Tibial nerve (tissue), 4 donors: ENCODE measurements at regions not wholly inside any gene's neighbourhood (a gene's known extent, or its start where the extent isn't known, plus 50 kb on each side); places are given as distances from the start of the nearest gene placed in this dataset.

Experiments
- DNase-seq, 2 donors: peaks; one replicate each; pipeline ENCODE4 v3.0.0-alpha.2; 2019; ENCODE audit warnings: low spot score in 2 of 2
- H3K27ac ChIP-seq, 4 donors: fragments of 200-600 bp; sonication (generic) in 3 of 4; one replicate each; pipeline ENCODE4 v1.5.1; 2017 to 2019; ENCODE audit warnings: mild to moderate bottlenecking in 1 of 4
- H3K27me3 ChIP-seq, 2 donors: fragments of 200-600 bp; sonication (generic) in 1 of 2; one replicate each; pipeline versions ENCODE4 v1.5.1 to v1.6.0; 2017 to 2019
- H3K36me3 ChIP-seq, 3 donors: fragments of 200-600 bp; sonication (generic); one replicate each; pipeline ENCODE4 v1.5.1; 2018 to 2019
- H3K4me1 ChIP-seq, 4 donors: fragments of 200-600 bp; sonication (generic) in 3 of 4; one replicate each; pipeline ENCODE4 v1.5.1; 2017 to 2019
- H3K4me3 ChIP-seq, 4 donors: fragments of 200-600 bp; sonication (generic) in 3 of 4; one replicate each; pipeline ENCODE4 v1.5.1; 2017 to 2019; ENCODE audit warnings: mild to moderate bottlenecking in 1 of 4, moderate library complexity in 1 of 4
- H3K9me3 ChIP-seq, 4 donors: fragments of 200-600 bp; sonication (generic) in 3 of 4; one replicate each; pipeline ENCODE4 v1.5.1; 2017 to 2019
- EP300 ChIP-seq, 2 donors: sonication (generic); formaldehyde crosslinking; IDR thresholded peaks; one replicate each; pipeline ENCODE4 v1.6.1; 2017; ENCODE audit warnings: antibody characterized with exemption in 2 of 2, mild to moderate bottlenecking in 1 of 2
- POLR2A ChIP-seq, 2 donors: fragments of 450-650 bp; IDR thresholded peaks; one replicate each; pipeline ENCODE4 v1.6.1; 2017; ENCODE audit warnings: antibody characterized with exemption in 2 of 2, mild to moderate bottlenecking in 2 of 2, moderate library complexity in 2 of 2
- WGBS, 2 donors: methylation state at CpG; one replicate each; pipeline ENCODE4 v1.1.5; 2018; 5-methylcytosine and 5-hydroxymethylcytosine counted together
- TF ChIP-seq, protein P1 (sequence below), 5 experiments: fragments of 200-600 bp in 3 of 5; fragments of 450-650 bp in 2 of 5; sonication (generic) in 3 of 5; IDR thresholded peaks; one replicate each; pipeline ENCODE4 v1.5.1; 2016 to 2019; ENCODE audit warnings: antibody characterized with exemption in 5 of 5, mild to moderate bottlenecking in 3 of 5, moderate library complexity in 2 of 5

GRCh38 chr6:153767127-153767526 is 271.9 kb upstream of the OPRM1 start:
- Histone ChIP-seq H3K36me3 (no peaks in the 10 kb centered on the region), H3K4me3 (no peak overlapping the region), H3K4me1 (no peaks in the 10 kb centered on the region), H3K9me3 (no peaks in the 10 kb centered on the region), H3K27ac (no peak overlapping the region), H3K27me3 (no peaks in the 10 kb centered on the region)
- DNase-seq, result no peak
- WGBS, 2 donors, result 84 to 93% methylated on average over 5 of the region's 5 CpGs
- TF ChIP-seq, protein P1, sequence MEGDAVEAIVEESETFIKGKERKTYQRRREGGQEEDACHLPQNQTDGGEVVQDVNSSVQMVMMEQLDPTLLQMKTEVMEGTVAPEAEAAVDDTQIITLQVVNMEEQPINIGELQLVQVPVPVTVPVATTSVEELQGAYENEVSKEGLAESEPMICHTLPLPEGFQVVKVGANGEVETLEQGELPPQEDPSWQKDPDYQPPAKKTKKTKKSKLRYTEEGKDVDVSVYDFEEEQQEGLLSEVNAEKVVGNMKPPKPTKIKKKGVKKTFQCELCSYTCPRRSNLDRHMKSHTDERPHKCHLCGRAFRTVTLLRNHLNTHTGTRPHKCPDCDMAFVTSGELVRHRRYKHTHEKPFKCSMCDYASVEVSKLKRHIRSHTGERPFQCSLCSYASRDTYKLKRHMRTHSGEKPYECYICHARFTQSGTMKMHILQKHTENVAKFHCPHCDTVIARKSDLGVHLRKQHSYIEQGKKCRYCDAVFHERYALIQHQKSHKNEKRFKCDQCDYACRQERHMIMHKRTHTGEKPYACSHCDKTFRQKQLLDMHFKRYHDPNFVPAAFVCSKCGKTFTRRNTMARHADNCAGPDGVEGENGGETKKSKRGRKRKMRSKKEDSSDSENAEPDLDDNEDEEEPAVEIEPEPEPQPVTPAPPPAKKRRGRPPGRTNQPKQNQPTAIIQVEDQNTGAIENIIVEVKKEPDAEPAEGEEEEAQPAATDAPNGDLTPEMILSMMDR (IDR thresholded peaks at IDR 0.05), result no peak
- TF ChIP-seq EP300 (IDR thresholded peaks at IDR 0.05) (no peak), POLR2A (IDR thresholded peaks at IDR 0.05) (no peak)

GRCh38 chr6:153758516-153758915 is 280.5 kb upstream of the OPRM1 start:
- Histone ChIP-seq H3K9me3 (no peaks in the 10 kb centered on the region), H3K4me1 (no peaks in the 10 kb centered on the region), H3K27ac (no peak overlapping the region), H3K27me3 (no peaks in the 10 kb centered on the region), H3K4me3 (no peak overlapping the region), H3K36me3 (no peaks in the 10 kb centered on the region)
- TF ChIP-seq, protein P1 (IDR thresholded peaks at IDR 0.05), result no peak
- no peak for TF ChIP-seq POLR2A (IDR thresholded peaks at IDR 0.05)
- no peak for TF ChIP-seq EP300 (IDR thresholded peaks at IDR 0.05)
- no peak for DNase-seq
- WGBS, 2 donors, result 28 to 58% methylated on average over 2 of the region's 2 CpGs

GRCh38 chr6:153735761-153736160 is 303.3 kb upstream of the OPRM1 start:
- Histone ChIP-seq H3K27me3 (no peaks in the 10 kb centered on the region), H3K4me1 (no peaks in the 10 kb centered on the region), H3K4me3 (no peak overlapping the region), H3K9me3 (peaks cover 0 to 8% (median 0%) of the 10 kb centered on the region in 4 donors), H3K27ac (no peak overlapping the region), H3K36me3 (no peaks in the 10 kb centered on the region)
- WGBS, 2 donors, result 58 to 86% methylated on average over 1 to 5 of the region's 5 CpGs
- DNase-seq, result no peak
- no peak for TF ChIP-seq EP300 (IDR thresholded peaks at IDR 0.05)
- TF ChIP-seq POLR2A (IDR thresholded peaks at IDR 0.05), result no peak
- TF ChIP-seq, protein P1 (IDR thresholded peaks at IDR 0.05), result no peak

- no peak for DNase-seq
- 47 to 53% methylated on average over 2 of the region's 2 CpGs for WGBS, 2 donors
- Histone ChIP-seq H3K9me3 (peaks cover 0 to 4% (median 0%) of the 10 kb centered on the region in 4 donors), H3K27me3 (no peaks in the 10 kb centered on the region), H3K27ac (no peak overlapping the region), H3K4me1 (no peaks in the 10 kb centered on the region), H3K4me3 (no peak overlapping the region), H3K36me3 (no peaks in the 10 kb centered on the region)
- TF ChIP-seq EP300 (IDR thresholded peaks at IDR 0.05) (no peak), POLR2A (IDR thresholded peaks at IDR 0.05) (no peak)
- TF ChIP-seq, protein P1 (IDR thresholded peaks at IDR 0.05), result no peak
These were observed 309.9 kb upstream of the OPRM1 start for GRCh38 chr6:153729189-153729588.

GRCh38 chr6:153727885-153728284 is 311.2 kb upstream of the OPRM1 start:
- no peak for DNase-seq
- Histone ChIP-seq H3K9me3 (peaks cover 0 to 4% (median 0%) of the 10 kb centered on the region in 4 donors), H3K4me3 (no peak overlapping the region), H3K36me3 (no peaks in the 10 kb centered on the region), H3K4me1 (no peaks in the 10 kb centered on the region), H3K27me3 (no peaks in the 10 kb centered on the region), H3K27ac (no peak overlapping the region)
- 17 to 29% methylated on average over 1 of the region's 1 CpG for WGBS, 2 donors
- TF ChIP-seq POLR2A (IDR thresholded peaks at IDR 0.05), result no peak
- no peak for TF ChIP-seq EP300 (IDR thresholded peaks at IDR 0.05)
- TF ChIP-seq, protein P1 (IDR thresholded peaks at IDR 0.05), result no peak
